HepG2 (cell line): ENCODE measurements at regions not wholly inside any gene's neighbourhood (a gene's known extent, or its start where the extent isn't known, plus 50 kb on each side); places are given as distances from the start of the nearest gene placed in this dataset.

Experiments used
- ATAC-seq: fragments of 200-7000 bp; cut with Tn5 transposase; 3 replicates; pipeline ENCODE4 v1.9.1; 2020; ENCODE audit warnings: mild to moderate bottlenecking, moderate library complexity
- BruUV-seq: library from RNA; stranded (reverse); fragments of 400-500 nt; replicated peaks from 2 replicates; lab custom pipeline; 2021; lab: Mats Ljungman, UMichigan
- CTCF ChIA-PET: fragments of 300-600 bp; formaldehyde crosslinking; extraction: SDS; loops from one replicate; lab custom pipeline; 2021; ENCODE audit warnings: low total read pairs, inconsistent platforms, low intra/inter-chr PET ratio; lab: Yijun Ruan, JAX
- POLR2A ChIA-PET: fragments of 350-600 bp; sonication (Branson Sonifier 250); formaldehyde crosslinking; loops from one replicate; lab custom pipeline; 2020; ENCODE audit warnings: antibody characterized with exemption, inconsistent platforms; lab: Yijun Ruan, JAX
- DNase-seq: peaks from one replicate; pipeline ENCODE4 v3.0.0-alpha.2; 2015; ENCODE audit warnings: low spot score
- FAIRE-seq: peaks from 3 replicates; lab custom pipeline; 2011; peaks lifted over from hg19 to GRCh38; lab: Jason Lieb, UNC
- H2AFZ ChIP-seq: one replicate; pipeline ENCODE4 v1.6.1; 2011; ENCODE audit warnings: low read length, inconsistent platforms
- H3K27ac ChIP-seq: fragments of 300-600 bp; 3 replicates; pipeline ENCODE4 v1.8.0; 2011; ENCODE audit warnings: mixed run types, mild to moderate bottlenecking, mixed read lengths, low read length, inconsistent platforms; ENCODE audit not compliant: insufficient read depth; ENCODE audit errors: extremely low read length
- H3K27me3 ChIP-seq, 2 experiments: fragments of 200-600 bp in 1 of 2; 2 replicates in 1 of 2; 3 replicates in 1 of 2; pipeline versions ENCODE4 v1.6.0 to v1.8.0; 2011; ENCODE audit warnings: low read length in 2 of 2, mild to moderate bottlenecking in 2 of 2, moderate library complexity in 2 of 2, inconsistent platforms in 1 of 2; ENCODE audit not compliant: insufficient read depth in 2 of 2, control insufficient read depth in 1 of 2
- H3K36me3 ChIP-seq, 2 experiments: fragments of 200-600 bp in 1 of 2; replicated peaks in 1 of 2; 2 replicates in 1 of 2; 3 replicates in 1 of 2; pipeline versions ENCODE4 v1.5.1 to v1.8.0; 2011; ENCODE audit warnings: low read length in 2 of 2, inconsistent platforms in 1 of 2; ENCODE audit not compliant: insufficient read depth in 2 of 2, control insufficient read depth in 1 of 2
- H3K4me1 ChIP-seq: 2 replicates; pipeline ENCODE4 v1.5.1; 2012; ENCODE audit warnings: low read length, inconsistent platforms; ENCODE audit not compliant: insufficient read depth
- H3K4me2 ChIP-seq: 2 replicates; pipeline ENCODE4 v1.6.0; 2011; ENCODE audit warnings: low read depth, low read length, inconsistent platforms
- H3K4me3 ChIP-seq, 3 experiments: fragments of 200-600 bp in 1 of 3; sonication (generic), shearing (Covaris generic) in 1 of 3; replicated peaks in 1 of 3; 2 replicates each; pipeline ENCODE4 v1.5.1; 2011 to 2016; ENCODE audit warnings: low read length in 3 of 3, inconsistent platforms in 2 of 3, low read depth in 2 of 3, mild to moderate bottlenecking in 2 of 3, control low read depth in 1 of 3, mixed read lengths in 1 of 3; ENCODE audit not compliant: insufficient read depth in 1 of 3
- H3K79me2 ChIP-seq: one replicate; pipeline ENCODE4 v1.6.1; 2011; ENCODE audit warnings: low read length, inconsistent platforms; ENCODE audit not compliant: insufficient read depth
- H3K9ac ChIP-seq: 2 replicates; pipeline ENCODE4 v1.6.0; 2011; ENCODE audit warnings: mild to moderate bottlenecking, low read depth, low read length, inconsistent platforms; ENCODE audit not compliant: insufficient read depth
- H3K9me3 ChIP-seq: 2 replicates; pipeline ENCODE4 v1.5.1; 2012; ENCODE audit warnings: mild to moderate bottlenecking, low read length
- H4K20me1 ChIP-seq: 2 replicates; pipeline ENCODE4 v1.6.0; 2011; ENCODE audit warnings: inconsistent platforms, mild to moderate bottlenecking, low read length, moderate library complexity; ENCODE audit not compliant: insufficient read depth
- ATRX ChIP-seq: sonication (generic); formaldehyde crosslinking; IDR thresholded peaks from 2 replicates; pipeline ENCODE4 v1.4.0; 2020; ENCODE audit warnings: missing genetic modification reagents, borderline replicate concordance
- BORCS8-MEF2B ChIP-seq: sonication (generic); formaldehyde crosslinking; IDR thresholded peaks from 2 replicates; pipeline ENCODE4 v1.8.0; 2022; ENCODE audit warnings: mild to moderate bottlenecking, missing genetic modification reagents
- DNMT1 ChIP-seq: sonication (generic); formaldehyde crosslinking; IDR thresholded peaks from 2 replicates; pipeline ENCODE4 v1.5.1; 2020; ENCODE audit warnings: mild to moderate bottlenecking, missing genetic modification reagents
- FOXK2 ChIP-seq: fragments of 450-650 bp; IDR thresholded peaks from 2 replicates; pipeline ENCODE4 v1.6.1; 2016
- FOXM1 ChIP-seq: sonication (generic); formaldehyde crosslinking; IDR thresholded peaks from 2 replicates; pipeline ENCODE4 v1.5.0; 2020; ENCODE audit warnings: missing genetic modification reagents
- FOXO1 ChIP-seq: sonication (generic); formaldehyde crosslinking; IDR thresholded peaks from 2 replicates; pipeline ENCODE4 v1.4.0; 2020; ENCODE audit warnings: missing genetic modification reagents
- HMG20A ChIP-seq: IDR thresholded peaks from 2 replicates; pipeline ENCODE4 v1.6.1; 2016; ENCODE audit warnings: borderline replicate concordance
- HNRNPH1 ChIP-seq: fragments of 200-400 bp; formaldehyde crosslinking; optimal IDR thresholded peaks from 2 replicates; pipeline ENCODE3; 2017; ENCODE audit warnings: mild to moderate bottlenecking, low read depth, low read length
- POLR2AphosphoS5 ChIP-seq: IDR thresholded peaks from 2 replicates; pipeline ENCODE4 v1.6.1; 2012; ENCODE audit warnings: low read depth, low read length
- SRSF4 ChIP-seq: fragments of 200-400 bp; formaldehyde crosslinking; IDR thresholded peaks from one replicate; pipeline ENCODE4 v1.6.1; 2018; ENCODE audit warnings: mild to moderate bottlenecking, low read depth, low read length, moderate library complexity; ENCODE audit not compliant: poor library complexity, severe bottlenecking
- TEF ChIP-seq: sonication (generic); formaldehyde crosslinking; IDR thresholded peaks from 2 replicates; pipeline ENCODE4 v1.5.0; 2020; ENCODE audit warnings: missing genetic modification reagents
- XBP1 ChIP-seq: sonication (generic); formaldehyde crosslinking; IDR thresholded peaks from 2 replicates; pipeline ENCODE4 v1.5.0; 2020; ENCODE audit warnings: missing genetic modification reagents
- ZFP82 ChIP-seq: sonication (generic); formaldehyde crosslinking; IDR thresholded peaks from 2 replicates; pipeline ENCODE4 v1.5.1; 2020; ENCODE audit warnings: mild to moderate bottlenecking, missing genetic modification reagents, borderline replicate concordance
- ZFP90 ChIP-seq: sonication (generic); formaldehyde crosslinking; IDR thresholded peaks from 2 replicates; pipeline ENCODE4 v1.8.0; 2022; ENCODE audit warnings: missing genetic modification reagents, mild to moderate bottlenecking, inconsistent platforms, borderline replicate concordance
- ZNF17 ChIP-seq: sonication (generic); formaldehyde crosslinking; IDR thresholded peaks from 2 replicates; pipeline ENCODE4 v1.5.0; 2020; ENCODE audit warnings: mild to moderate bottlenecking, missing genetic modification reagents
- ZNF251 ChIP-seq: sonication (generic); formaldehyde crosslinking; IDR thresholded peaks from 2 replicates; pipeline ENCODE4 v1.9.0; 2021; ENCODE audit warnings: mild to moderate bottlenecking, missing genetic modification reagents
- ZNF362 ChIP-seq: sonication (generic); formaldehyde crosslinking; IDR thresholded peaks from 2 replicates; pipeline ENCODE4 v1.4.0; 2020; ENCODE audit warnings: missing genetic modification reagents, mild to moderate bottlenecking, borderline replicate concordance
- ZNF589 ChIP-seq: sonication (generic); formaldehyde crosslinking; conservative IDR thresholded peaks from 2 replicates; pipeline ENCODE4 v1.8.0; 2022; ENCODE audit warnings: mild to moderate bottlenecking, moderate library complexity, missing genetic modification reagents
- ZNF619 ChIP-seq: sonication (generic); formaldehyde crosslinking; IDR thresholded peaks from 2 replicates; pipeline ENCODE4 v1.4.0; 2020; ENCODE audit warnings: mild to moderate bottlenecking, missing genetic modification reagents
- WGBS: methylation state at CpG from one replicate; pipeline ENCODE4 v1.1.6; 2017; ENCODE audit warnings: low lambda C conversion rate; 5-methylcytosine and 5-hydroxymethylcytosine counted together
- in situ Hi-C: cut with HindIII; loops from 2 replicates; pipeline ENCODE4 v1.10.0; 2017; ENCODE audit warnings: low pct_unique_long_range_greater_than_20kb; ENCODE audit not compliant: extremely low pct_ligation_motif_present
- intact Hi-C: fragments of 100-400 bp; cut with micrococcal nuclease; formaldehyde crosslinking; loops from one replicate; pipeline ENCODE4 v1.10.0; 2022; ENCODE audit not compliant: unreplicated experiment
- TF ChIP-seq, protein P1 (sequence below): sonication (generic); formaldehyde crosslinking; IDR thresholded peaks from 2 replicates; pipeline ENCODE4 v1.5.1; 2020; ENCODE audit warnings: missing genetic modification reagents, mild to moderate bottlenecking, borderline replicate concordance
- TF ChIP-seq, protein P2 (sequence below): sonication (generic); formaldehyde crosslinking; IDR thresholded peaks from 2 replicates; pipeline ENCODE4 v1.5.0; 2020; ENCODE audit warnings: missing genetic modification reagents

DNA sequence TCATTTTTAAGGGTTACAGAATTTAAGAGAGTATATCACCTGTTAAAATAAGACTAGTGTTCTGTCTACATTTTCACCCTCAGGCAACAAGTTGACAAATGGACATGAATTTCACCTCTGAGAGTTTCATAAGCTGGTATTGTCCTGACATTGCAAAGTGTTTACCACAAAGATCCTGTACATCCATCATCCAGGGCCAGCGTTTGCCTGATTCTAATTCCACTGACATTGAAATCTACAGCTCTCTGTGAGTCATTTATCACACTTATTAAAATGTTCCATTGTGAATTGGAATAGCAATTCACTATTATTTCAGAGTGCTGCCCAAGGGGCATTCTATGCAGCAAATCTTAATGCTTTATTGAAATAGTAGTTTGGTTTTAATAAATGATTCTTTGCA lies 1499.4 kb upstream of the PCDH7 start:
- no peak overlapping the region for H2AFZ ChIP-seq
- BruUV-seq: no TSS peak

DNA sequence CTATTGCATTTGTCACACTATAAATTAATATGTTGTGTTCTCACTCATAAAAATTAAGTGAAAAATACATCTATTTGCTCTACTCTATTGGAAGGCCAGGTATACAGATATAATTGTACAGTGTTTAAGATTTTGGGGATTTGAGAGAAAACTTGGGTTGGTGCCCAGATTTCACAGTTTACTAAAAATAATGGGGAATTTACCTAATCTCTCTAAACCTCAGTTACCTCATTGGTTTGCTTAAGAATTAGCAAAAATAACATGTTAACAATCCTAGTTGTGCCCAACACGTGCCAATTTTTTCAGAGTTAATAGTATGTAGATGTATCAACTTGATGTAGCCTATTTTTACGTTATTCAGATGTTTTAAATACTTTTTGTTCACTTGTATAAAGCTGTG lies 1495.3 kb upstream of the PCDH7 start:
- Histone ChIP-seq H3K9me3 (peaks cover 39% of the 10 kb centered on the region), H3K27ac (no peak overlapping the region), H3K4me1 (no peaks in the 10 kb centered on the region), H3K79me2 (no peaks in the 10 kb centered on the region), H3K4me2 (no peak overlapping the region), H3K4me3 (no peak overlapping the region), H4K20me1 (no peaks in the 10 kb centered on the region), H3K27me3 (no peaks in the 10 kb centered on the region), H2AFZ (no peak overlapping the region), H3K36me3 (no peaks in the 10 kb centered on the region), H3K9ac (no peak overlapping the region)
- whole genome bisulfite sequencing: 2% methylated on average over 2 of the region's 2 CpGs
- CTCF ChIA-PET: no interaction called here
- BruUV-seq: no TSS peak
- no peak for FAIRE-seq
- intact Hi-C loops: no loop called here
- no peak for ATAC-seq
- POLR2A ChIA-PET: no interaction called here
- DNase-seq: no peak
- in situ Hi-C loops: no loop called here
- TF ChIP-seq FOXK2: no peak
- no peak for TF ChIP-seq POLR2AphosphoS5
- TF ChIP-seq, protein P1, sequence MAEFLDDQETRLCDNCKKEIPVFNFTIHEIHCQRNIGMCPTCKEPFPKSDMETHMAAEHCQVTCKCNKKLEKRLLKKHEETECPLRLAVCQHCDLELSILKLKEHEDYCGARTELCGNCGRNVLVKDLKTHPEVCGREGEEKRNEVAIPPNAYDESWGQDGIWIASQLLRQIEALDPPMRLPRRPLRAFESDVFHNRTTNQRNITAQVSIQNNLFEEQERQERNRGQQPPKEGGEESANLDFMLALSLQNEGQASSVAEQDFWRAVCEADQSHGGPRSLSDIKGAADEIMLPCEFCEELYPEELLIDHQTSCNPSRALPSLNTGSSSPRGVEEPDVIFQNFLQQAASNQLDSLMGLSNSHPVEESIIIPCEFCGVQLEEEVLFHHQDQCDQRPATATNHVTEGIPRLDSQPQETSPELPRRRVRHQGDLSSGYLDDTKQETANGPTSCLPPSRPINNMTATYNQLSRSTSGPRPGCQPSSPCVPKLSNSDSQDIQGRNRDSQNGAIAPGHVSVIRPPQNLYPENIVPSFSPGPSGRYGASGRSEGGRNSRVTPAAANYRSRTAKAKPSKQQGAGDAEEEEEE (CRISPR knock-in tag): no peak
- TF ChIP-seq ATRX (CRISPR knock-in tag): no peak
- no peak for TF ChIP-seq TEF (CRISPR knock-in tag)
- no peak for TF ChIP-seq BORCS8-MEF2B
- TF ChIP-seq HNRNPH1: no peak
- TF ChIP-seq ZNF362 (CRISPR knock-in tag): no peak
- no peak for TF ChIP-seq ZFP90
- no peak for TF ChIP-seq SRSF4
- TF ChIP-seq FOXM1: no peak

More for the DNA sequence above, 1499.4 kb upstream of the PCDH7 start:
- TF ChIP-seq HMG20A (CRISPR knock-in tag): no peak
- TF ChIP-seq ZNF589: no peak
- no peak for TF ChIP-seq ZNF251
- no peak for TF ChIP-seq FOXO1 (CRISPR knock-in tag)
- TF ChIP-seq DNMT1 (CRISPR knock-in tag): no peak
- TF ChIP-seq ZNF17: no peak
- TF ChIP-seq, protein P2, sequence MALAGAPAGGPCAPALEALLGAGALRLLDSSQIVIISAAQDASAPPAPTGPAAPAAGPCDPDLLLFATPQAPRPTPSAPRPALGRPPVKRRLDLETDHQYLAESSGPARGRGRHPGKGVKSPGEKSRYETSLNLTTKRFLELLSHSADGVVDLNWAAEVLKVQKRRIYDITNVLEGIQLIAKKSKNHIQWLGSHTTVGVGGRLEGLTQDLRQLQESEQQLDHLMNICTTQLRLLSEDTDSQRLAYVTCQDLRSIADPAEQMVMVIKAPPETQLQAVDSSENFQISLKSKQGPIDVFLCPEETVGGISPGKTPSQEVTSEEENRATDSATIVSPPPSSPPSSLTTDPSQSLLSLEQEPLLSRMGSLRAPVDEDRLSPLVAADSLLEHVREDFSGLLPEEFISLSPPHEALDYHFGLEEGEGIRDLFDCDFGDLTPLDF (CRISPR knock-in tag): no peak
- no peak for TF ChIP-seq ZFP82 (CRISPR knock-in tag)
- TF ChIP-seq ZNF619: no peak
- no peak for TF ChIP-seq XBP1 (CRISPR knock-in tag)
- CTCF ChIA-PET: no interaction called here
- ATAC-seq: no peak
- POLR2A ChIA-PET: no interaction called here
- Histone ChIP-seq H3K9me3 (peaks cover 22% of the 10 kb centered on the region), H3K36me3 (no peaks in the 10 kb centered on the region), H3K4me1 (no peaks in the 10 kb centered on the region), H3K9ac (no peak overlapping the region), H3K27ac (no peak overlapping the region), H3K27me3 (no peaks in the 10 kb centered on the region), H4K20me1 (no peaks in the 10 kb centered on the region), H3K4me3 (no peak overlapping the region), H3K79me2 (no peaks in the 10 kb centered on the region), H3K4me2 (no peak overlapping the region)
- in situ Hi-C loops: no loop called here
- no peak for DNase-seq
- FAIRE-seq: no peak
- intact Hi-C loops: no loop called here
- WGBS: 0% methylated on average over 1 of the region's 1 CpG
